Endothelial cell (in vitro differentiated cells): ENCODE measurements at regions not wholly inside any gene's neighbourhood (a gene's known extent, or its start where the extent isn't known, plus 50 kb on each side); places are given as distances from the start of the nearest gene placed in this dataset.
"Not testable (repeated sequence)": the region's sequence is repeated elsewhere in the genome, so short reads cannot be mapped to it uniquely, and the experiment has no call there.

Experiments used
- DNase-seq: peaks from one replicate; pipeline ENCODE4 v3.0.0; 2021; ENCODE audit warnings: low spot score
- H3K27ac Mint-ChIP-seq: one replicate; pipeline ENCODE4 v1.8.0; 2021; ENCODE audit warnings: mixed read lengths, inconsistent platforms; ENCODE audit not compliant: unreplicated experiment
- H3K27me3 Mint-ChIP-seq: one replicate; pipeline ENCODE4 v1.8.0; 2021; ENCODE audit warnings: mild to moderate bottlenecking, moderate library complexity, mixed read lengths, inconsistent platforms; ENCODE audit not compliant: unreplicated experiment
- H3K36me3 Mint-ChIP-seq: one replicate; pipeline ENCODE4 v1.8.0; 2021; ENCODE audit warnings: mild to moderate bottlenecking, low read depth, mixed read lengths, inconsistent platforms; ENCODE audit not compliant: unreplicated experiment
- H3K4me1 Mint-ChIP-seq: one replicate; pipeline ENCODE4 v1.8.0; 2021; ENCODE audit warnings: mild to moderate bottlenecking, mixed read lengths, inconsistent platforms; ENCODE audit not compliant: unreplicated experiment
- H3K4me3 Mint-ChIP-seq: one replicate; pipeline ENCODE4 v1.8.0; 2021; ENCODE audit warnings: mild to moderate bottlenecking, mixed read lengths, inconsistent platforms; ENCODE audit not compliant: unreplicated experiment
- H3K9me3 Mint-ChIP-seq: one replicate; pipeline ENCODE4 v1.8.0; 2021; ENCODE audit warnings: mixed read lengths, inconsistent platforms; ENCODE audit not compliant: unreplicated experiment
- CTCF ChIP-seq: fragments of 200-600 bp; sonication (generic); IDR thresholded peaks from one replicate; pipeline ENCODE4 v1.5.0; 2021; ENCODE audit warnings: antibody characterized with exemption; ENCODE audit not compliant: unreplicated experiment

GRCh38 chr3:139265131-139266016, 78.4 kb upstream of the MRPS22 start:
- Mint-ChIP-seq H3K36me3 (no peaks in the 10 kb centered on the region), H3K9me3 (no peaks in the 10 kb centered on the region), H3K4me3 (no peak overlapping the region), H3K27me3 (no peaks in the 10 kb centered on the region), H3K27ac (no peak overlapping the region), H3K4me1 (peaks cover 6% of the 10 kb centered on the region)
- TF ChIP-seq CTCF: no peak
- DNase-seq: no peak

GRCh38 chr3:139267300-139268246, 76.2 kb upstream of the MRPS22 start:
- H3K9me3 Mint-ChIP-seq: no peaks in the 10 kb centered on the region
- H3K4me1 Mint-ChIP-seq: no peaks in the 10 kb centered on the region
- TF ChIP-seq CTCF: no peak
- no peaks in the 10 kb centered on the region for H3K27me3 Mint-ChIP-seq
- H3K4me3 Mint-ChIP-seq: no peak overlapping the region
- no peak overlapping the region for H3K27ac Mint-ChIP-seq
- no peak for DNase-seq
- no peaks in the 10 kb centered on the region for H3K36me3 Mint-ChIP-seq

GRCh38 chr3:139269984-139270383, 73.8 kb upstream of the MRPS22 start:
- no peaks in the 10 kb centered on the region for H3K36me3 Mint-ChIP-seq
- H3K27ac Mint-ChIP-seq: no peak overlapping the region
- H3K4me1 Mint-ChIP-seq: no peaks in the 10 kb centered on the region
- TF ChIP-seq CTCF: no peak
- no peaks in the 10 kb centered on the region for H3K9me3 Mint-ChIP-seq
- no peaks in the 10 kb centered on the region for H3K27me3 Mint-ChIP-seq
- H3K4me3 Mint-ChIP-seq: no peak overlapping the region
- DNase-seq: no peak

- not testable (repeated sequence) for H3K36me3 Mint-ChIP-seq, H3K27me3 Mint-ChIP-seq, H3K27ac Mint-ChIP-seq, H3K9me3 Mint-ChIP-seq, H3K4me3 Mint-ChIP-seq, H3K4me1 Mint-ChIP-seq, DNase-seq
Observed at GRCh38 chr3:139270652-139271051, 73.2 kb upstream of the MRPS22 start.

GRCh38 chr3:139280027-139280671, 63.7 kb upstream of the MRPS22 start:
- TF ChIP-seq CTCF: no peak
- no peak for DNase-seq
- Mint-ChIP-seq H3K4me3 (no peak overlapping the region), H3K27ac (no peak overlapping the region), H3K27me3 (peaks cover 7% of the 10 kb centered on the region), H3K36me3 (no peaks in the 10 kb centered on the region), H3K9me3 (no peaks in the 10 kb centered on the region), H3K4me1 (no peaks in the 10 kb centered on the region)
